GM23338 (cell line): ENCODE measurements at regions not wholly inside any gene's neighbourhood (a gene's known extent, or its start where the extent isn't known, plus 50 kb on each side); places are given as distances from the start of the nearest gene placed in this dataset.

Experiments used
- ATAC-seq: fragments of 200-7000 bp; cut with Tn5 transposase; 3 replicates; pipeline ENCODE4 v1.9.1; 2020
- DNase-seq: peaks from one replicate; pipeline ENCODE4 v3.0.0-alpha.2; 2015; ENCODE audit warnings: low spot score
- H2AFZ ChIP-seq: fragments of 200-600 bp; sonication (generic); 2 replicates; pipeline ENCODE4 v1.8.0; 2016; ENCODE audit warnings: antibody characterized with exemption, mild to moderate bottlenecking, moderate library complexity
- H3F3A ChIP-seq: fragments of 200-600 bp; sonication (generic); replicated peaks from 2 replicates; pipeline ENCODE4 v1.8.0; 2017; ENCODE audit warnings: antibody characterized with exemption, mixed run types, low read depth
- H3K27ac ChIP-seq: fragments of 200-600 bp; sonication (generic); 2 replicates; pipeline ENCODE4 v1.6.1; 2016; ENCODE audit warnings: low read depth
- H3K27me3 ChIP-seq: fragments of 200-600 bp; sonication (generic); 2 replicates; pipeline ENCODE4 v1.8.0; 2016; ENCODE audit warnings: mild to moderate bottlenecking, mixed run types, moderate library complexity; ENCODE audit not compliant: insufficient read depth
- H3K36me3 ChIP-seq: fragments of 200-600 bp; sonication (generic); 2 replicates; pipeline ENCODE4 v1.8.0; 2016; ENCODE audit warnings: mild to moderate bottlenecking; ENCODE audit not compliant: insufficient read depth
- H3K4me1 ChIP-seq: fragments of 200-600 bp; sonication (generic); 2 replicates; pipeline ENCODE4 v1.8.0; 2016; ENCODE audit warnings: mild to moderate bottlenecking, moderate library complexity; ENCODE audit not compliant: insufficient read depth
- H3K4me2 ChIP-seq: fragments of 200-600 bp; sonication (generic); 2 replicates; pipeline ENCODE4 v1.7.1; 2017; ENCODE audit warnings: mixed run types
- H3K4me3 ChIP-seq: fragments of 200-600 bp; sonication (generic); 2 replicates; pipeline ENCODE4 v1.6.1; 2016; ENCODE audit warnings: mixed run types
- H3K79me2 ChIP-seq: fragments of 200-600 bp; sonication (generic); replicated peaks from 2 replicates; pipeline ENCODE4 v1.8.0; 2017; ENCODE audit warnings: mild to moderate bottlenecking; ENCODE audit not compliant: insufficient read depth
- H3K9me2 ChIP-seq: fragments of 200-600 bp; sonication (generic); 2 replicates; pipeline ENCODE4 v1.8.0; 2017; ENCODE audit not compliant: insufficient read depth
- H4K20me1 ChIP-seq: fragments of 200-600 bp; sonication (generic); replicated peaks from 2 replicates; pipeline ENCODE4 v1.8.0; 2017; ENCODE audit warnings: mild to moderate bottlenecking; ENCODE audit not compliant: insufficient read depth
- H3K27ac Mint-ChIP-seq: 2 replicates; pipeline ENCODE4 v1.8.0; 2020; ENCODE audit warnings: inconsistent platforms, mild to moderate bottlenecking, moderate library complexity, mixed read lengths
- H3K27me3 Mint-ChIP-seq: 3 replicates; pipeline ENCODE4 v1.8.0; 2022; ENCODE audit warnings: low read depth, mild to moderate bottlenecking, moderate library complexity, mixed read lengths, inconsistent platforms; ENCODE audit not compliant: insufficient read depth, poor library complexity
- H3K36me3 Mint-ChIP-seq: 3 replicates; pipeline ENCODE4 v1.8.0; 2021; ENCODE audit warnings: low read depth, mild to moderate bottlenecking, inconsistent platforms, moderate library complexity, mixed read lengths
- H3K4me1 Mint-ChIP-seq: 3 replicates; pipeline ENCODE4 v1.8.0; 2020; ENCODE audit warnings: mild to moderate bottlenecking, inconsistent platforms, mixed read lengths
- H3K4me3 Mint-ChIP-seq: 3 replicates; pipeline ENCODE4 v1.8.0; 2021; ENCODE audit warnings: moderate library complexity, mild to moderate bottlenecking, inconsistent platforms, mixed read lengths
- H3K9me3 Mint-ChIP-seq: 3 replicates; pipeline ENCODE4 v1.8.0; 2020; ENCODE audit warnings: moderate library complexity, mild to moderate bottlenecking, inconsistent platforms, mixed read lengths
- CREB1 ChIP-seq: fragments of 250-450 bp; sonication (Bioruptor Pico); IDR thresholded peaks from 2 replicates; pipeline ENCODE4 v1.5.0; 2020; ENCODE audit warnings: low read depth, mild to moderate bottlenecking, moderate library complexity
- CTCF ChIP-seq, 2 experiments: fragments of 200-600 bp in 1 of 2; sonication (generic) in 1 of 2; conservative IDR thresholded peaks; 2 replicates each; pipeline versions ENCODE4 v1.5.1 to v1.6.1; 2016 to 2017; ENCODE audit warnings: antibody characterized with exemption in 2 of 2, low read depth in 2 of 2, mild to moderate bottlenecking in 2 of 2, moderate library complexity in 1 of 2
- ETS1 ChIP-seq: IDR thresholded peaks from 2 replicates; pipeline ENCODE4 v1.6.1; 2016; ENCODE audit warnings: antibody characterized with exemption
- EZH2 ChIP-seq: fragments of 200-600 bp; sonication (generic); IDR thresholded peaks from one replicate; pipeline ENCODE4 v1.8.0; 2017; ENCODE audit warnings: antibody characterized with exemption, mild to moderate bottlenecking, low read depth; ENCODE audit not compliant: unreplicated experiment
- EZH2phosphoT487 ChIP-seq: fragments of 200-600 bp; sonication (generic); IDR thresholded peaks from one replicate; pipeline ENCODE4 v1.8.1; 2018; ENCODE audit warnings: antibody characterized with exemption; ENCODE audit not compliant: unreplicated experiment
- JUNB ChIP-seq: IDR thresholded peaks from one replicate; pipeline ENCODE4 v1.6.1; 2016; ENCODE audit warnings: antibody characterized with exemption; ENCODE audit not compliant: unreplicated experiment
- NANOG ChIP-seq: IDR thresholded peaks from 2 replicates; pipeline ENCODE4 v1.6.1; 2016; ENCODE audit warnings: antibody characterized with exemption, borderline replicate concordance
- POLR2AphosphoS5 ChIP-seq: IDR thresholded peaks from 2 replicates; pipeline ENCODE4 v1.6.1; 2016; ENCODE audit warnings: antibody characterized with exemption, low read depth
- STAT1 ChIP-seq: IDR thresholded peaks from one replicate; pipeline ENCODE4 v1.6.1; 2016; ENCODE audit warnings: antibody characterized with exemption; ENCODE audit not compliant: unreplicated experiment
- ZNF114 ChIP-seq: fragments of 250-450 bp; sonication (Bioruptor Pico); IDR thresholded peaks from 2 replicates; pipeline ENCODE4 v1.5.0; 2020; ENCODE audit warnings: mild to moderate bottlenecking, moderate library complexity
- ZNF331 ChIP-seq: fragments of 250-450 bp; sonication (Bioruptor Pico); IDR thresholded peaks from 2 replicates; pipeline ENCODE4 v1.5.0; 2020; ENCODE audit warnings: low read depth, mild to moderate bottlenecking, moderate library complexity
- ZNF462 ChIP-seq: fragments of 250-450 bp; sonication (Bioruptor Pico); IDR thresholded peaks from 2 replicates; pipeline ENCODE4 v1.5.0; 2020; ENCODE audit warnings: mild to moderate bottlenecking, moderate library complexity

- TF ChIP-seq CTCF (conservative IDR thresholded peaks at IDR 0.05; ENCODE audit: low read depth in 2 of 2) = no peak
- no peak for TF ChIP-seq ETS1
Observed at GRCh38 chr20:6420336-6420735, 297.5 kb upstream of the FERMT1 start (continued).

- Histone ChIP-seq H3K27me3 (no peaks in the 10 kb centered on the region), H3K4me3 (no peak overlapping the region), H3K36me3 (no peaks in the 10 kb centered on the region), H3F3A (no peaks in the 10 kb centered on the region), H3K4me1 (no peaks in the 10 kb centered on the region; the same call in 1 of the 2 replicates), H2AFZ (no peak overlapping the region), H3K27ac (no peak overlapping the region), H4K20me1 (no peaks in the 10 kb centered on the region), H3K9me2 (no peaks in the 10 kb centered on the region; the same call in 1 of the 2 replicates), H3K79me2 (no peaks in the 10 kb centered on the region), H3K4me2 (no peak overlapping the region)
- Mint-ChIP-seq H3K27ac (no peak overlapping the region), H3K9me3 (no peaks in the 10 kb centered on the region; the same call in 2 of the 3 replicates), H3K36me3 (no peaks in the 10 kb centered on the region), H3K4me3 (no peak overlapping the region), H3K4me1 (peaks cover 7% of the 10 kb centered on the region), H3K27me3 (peaks cover 2% of the 10 kb centered on the region)
- no peak for ATAC-seq
- DNase-seq = no peak
- no peak for TF ChIP-seq POLR2AphosphoS5
- TF ChIP-seq EZH2phosphoT487 = no peak
- no peak for TF ChIP-seq CREB1 (CRISPR knock-in tag)
- no peak for TF ChIP-seq EZH2
- TF ChIP-seq ETS1 = no peak
- TF ChIP-seq STAT1 = no peak
- TF ChIP-seq CTCF (conservative IDR thresholded peaks at IDR 0.05; ENCODE audit: low read depth in 2 of 2) = no peak
- TF ChIP-seq ZNF114 = no peak
- TF ChIP-seq JUNB = no peak
- no peak for TF ChIP-seq ZNF462 (CRISPR knock-in tag)
- no peak for TF ChIP-seq NANOG
- TF ChIP-seq ZNF331 = no peak
Observed at GRCh38 chr20:6418732-6419131, 295.9 kb upstream of the FERMT1 start.
